DND-41 (cell line): ENCODE measurements at regions not wholly inside any gene's neighbourhood (a gene's known extent, or its start where the extent isn't known, plus 50 kb on each side); places are given as distances from the start of the nearest gene placed in this dataset.

Experiments used
- CTCF ChIP-seq: IDR thresholded peaks from 2 replicates; pipeline ENCODE4 v1.5.1; 2012; ENCODE audit warnings: borderline replicate concordance, low read length, moderate library complexity, mild to moderate bottlenecking; ENCODE audit not compliant: poor library complexity, severe bottlenecking; ENCODE audit errors: extremely low read depth
- EZH2 ChIP-seq: IDR thresholded peaks from 3 replicates; pipeline ENCODE4 v1.6.1; 2012; ENCODE audit warnings: borderline replicate concordance, low read depth, mild to moderate bottlenecking, moderate library complexity, low read length, inconsistent platforms; ENCODE audit not compliant: severe bottlenecking

DNA sequence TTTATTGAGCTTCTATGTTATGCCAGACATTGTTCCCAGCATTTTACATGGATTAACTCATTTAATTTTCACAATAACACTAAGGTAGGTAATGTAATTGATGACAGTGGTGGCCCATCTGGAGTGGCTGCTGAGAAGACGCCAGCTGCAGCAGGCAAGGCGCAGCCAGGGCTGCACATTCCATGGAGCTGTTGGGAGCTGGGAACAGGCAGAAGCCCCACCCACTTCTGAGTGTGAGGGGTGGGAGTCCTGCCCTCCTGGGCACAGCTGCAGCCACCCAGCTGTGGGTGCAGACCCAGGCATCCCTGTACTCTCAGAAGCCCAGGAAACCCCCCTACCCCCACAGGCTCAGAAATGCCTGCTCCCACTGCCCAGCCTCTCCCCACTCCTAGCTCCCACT lies 183.3 kb downstream of the DEPDC1B start:
- TF ChIP-seq CTCF, result no peak
- TF ChIP-seq EZH2, result no peak
